RWPE1 (cell line): ENCODE measurements at regions not wholly inside any gene's neighbourhood (a gene's known extent, or its start where the extent isn't known, plus 50 kb on each side); places are given as distances from the start of the nearest gene placed in this dataset.
"Not testable (repeated sequence)": the region's sequence is repeated elsewhere in the genome, so short reads cannot be mapped to it uniquely, and the experiment has no call there.

Experiments used
- CTCF ChIA-PET: fragments of 350-600 bp; sonication (Branson Sonifier 250); formaldehyde crosslinking; extraction: SDS; loops from one replicate; lab custom pipeline; 2021; lab: Yijun Ruan, JAX
- POLR2A ChIA-PET: fragments of 400-600 bp; formaldehyde crosslinking; extraction: SDS; loops from one replicate; lab custom pipeline; 2020; ENCODE audit warnings: antibody characterized with exemption; ENCODE audit not compliant: low non-redundant PET; lab: Yijun Ruan, JAX
- DNase-seq: peaks from one replicate; pipeline ENCODE4 v3.0.0; 2012; ENCODE audit warnings: low spot score
- H3K27ac ChIP-seq: fragments of 450-650 bp; 2 replicates; pipeline ENCODE4 v1.5.1; 2017
- TF ChIP-seq, protein P1 (sequence below): fragments of 450-650 bp; conservative IDR thresholded peaks from 2 replicates; pipeline ENCODE4 v1.5.1; 2017; ENCODE audit warnings: low read depth, mild to moderate bottlenecking

DNA sequence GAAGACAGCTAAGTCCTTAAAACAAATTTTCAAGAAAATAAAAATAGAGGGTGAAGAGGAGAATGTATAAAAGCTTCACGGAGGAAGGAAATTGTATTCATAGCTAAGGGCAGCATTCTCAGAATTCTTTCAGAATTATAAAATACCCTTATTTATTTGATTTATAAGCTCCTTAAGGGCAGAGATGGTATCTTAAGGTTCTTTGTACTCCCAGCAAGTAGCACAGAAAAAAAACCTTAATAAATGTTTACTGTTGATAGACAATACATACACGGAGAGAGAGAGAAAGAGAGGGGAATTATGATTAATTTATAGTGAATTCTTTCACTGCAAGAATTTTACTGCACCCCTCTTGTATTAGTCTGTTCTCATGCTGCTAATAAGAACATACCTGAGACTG, 375.6 kb upstream of the CCDC54 start:
- POLR2A ChIA-PET: no interaction called here
- CTCF ChIA-PET: no interaction called here
- H3K27ac ChIP-seq: no peak overlapping the region
- DNase-seq: no peak
- TF ChIP-seq, protein P1, sequence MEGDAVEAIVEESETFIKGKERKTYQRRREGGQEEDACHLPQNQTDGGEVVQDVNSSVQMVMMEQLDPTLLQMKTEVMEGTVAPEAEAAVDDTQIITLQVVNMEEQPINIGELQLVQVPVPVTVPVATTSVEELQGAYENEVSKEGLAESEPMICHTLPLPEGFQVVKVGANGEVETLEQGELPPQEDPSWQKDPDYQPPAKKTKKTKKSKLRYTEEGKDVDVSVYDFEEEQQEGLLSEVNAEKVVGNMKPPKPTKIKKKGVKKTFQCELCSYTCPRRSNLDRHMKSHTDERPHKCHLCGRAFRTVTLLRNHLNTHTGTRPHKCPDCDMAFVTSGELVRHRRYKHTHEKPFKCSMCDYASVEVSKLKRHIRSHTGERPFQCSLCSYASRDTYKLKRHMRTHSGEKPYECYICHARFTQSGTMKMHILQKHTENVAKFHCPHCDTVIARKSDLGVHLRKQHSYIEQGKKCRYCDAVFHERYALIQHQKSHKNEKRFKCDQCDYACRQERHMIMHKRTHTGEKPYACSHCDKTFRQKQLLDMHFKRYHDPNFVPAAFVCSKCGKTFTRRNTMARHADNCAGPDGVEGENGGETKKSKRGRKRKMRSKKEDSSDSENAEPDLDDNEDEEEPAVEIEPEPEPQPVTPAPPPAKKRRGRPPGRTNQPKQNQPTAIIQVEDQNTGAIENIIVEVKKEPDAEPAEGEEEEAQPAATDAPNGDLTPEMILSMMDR: no peak

DNA sequence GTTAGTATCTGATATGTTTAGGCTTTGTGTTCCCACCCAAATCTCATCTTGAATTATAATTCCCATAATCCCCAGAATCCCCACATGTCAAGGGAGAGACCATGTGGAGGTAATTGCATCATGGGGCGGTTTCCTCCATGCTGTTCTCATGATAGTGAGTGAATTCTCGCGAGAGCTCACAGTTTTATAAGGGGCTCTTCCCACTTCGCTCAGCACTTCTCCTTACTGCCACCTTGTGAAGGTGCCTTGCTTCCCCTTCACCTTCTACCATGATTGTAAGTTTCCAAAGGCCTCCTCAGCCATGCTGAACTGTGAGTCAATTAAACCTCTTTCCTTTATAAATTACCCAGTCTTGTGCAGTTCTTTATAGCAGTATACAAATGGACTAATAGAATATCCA, 371.9 kb upstream of the CCDC54 start:
- POLR2A ChIA-PET, H3K27ac ChIP-seq, DNase-seq, CTCF ChIA-PET: not testable (repeated sequence)

DNA sequence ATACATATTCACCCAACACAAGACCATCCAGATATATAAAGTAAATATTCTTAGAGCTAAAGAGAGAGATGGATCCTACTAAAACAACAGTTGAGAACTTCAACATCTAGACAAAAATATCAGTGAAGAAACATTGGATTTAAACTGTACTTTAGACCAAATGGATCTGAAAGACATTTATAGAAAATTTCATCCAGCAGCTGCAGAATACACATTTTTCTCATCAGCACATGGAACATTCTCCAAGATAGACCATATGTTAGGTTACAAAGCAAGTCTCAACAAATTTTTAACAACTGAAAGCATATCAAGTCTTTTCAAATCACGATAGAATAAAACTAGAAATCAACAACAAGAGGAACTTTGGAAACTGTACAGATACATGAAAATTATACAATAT, 369.0 kb upstream of the CCDC54 start:
- TF ChIP-seq, protein P1: no peak
- no peak for DNase-seq
- ChIA-PET POLR2A (no interaction called here), CTCF (no interaction called here)
- H3K27ac ChIP-seq: no peak overlapping the region

DNA sequence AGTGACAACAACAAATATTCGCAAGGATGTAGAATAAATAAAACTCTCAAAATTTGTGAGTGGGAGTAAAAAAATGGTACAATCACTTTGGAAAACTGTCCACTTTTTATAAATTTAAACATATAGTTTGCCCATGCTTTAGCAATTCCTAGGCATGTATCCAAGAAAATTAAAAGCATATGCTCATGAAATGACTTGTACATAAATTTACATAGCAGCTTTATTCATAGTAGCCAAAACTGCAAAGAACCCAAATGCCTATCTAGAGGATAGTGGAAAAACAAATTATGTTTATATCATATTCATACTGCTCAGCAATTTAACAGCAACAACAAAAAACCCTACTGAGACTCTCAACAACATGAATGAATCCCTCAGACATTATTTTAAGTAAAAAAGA, 363.6 kb upstream of the CCDC54 start:
- POLR2A ChIA-PET: no interaction called here
- H3K27ac ChIP-seq: no peak overlapping the region
- TF ChIP-seq, protein P1: no peak
- CTCF ChIA-PET: interaction anchor here (0.6 kb wide), 1 partner anchor 109 kb away, joined by 3 read pairs; no protein-coding TSS in a partner anchor
- no peak for DNase-seq

DNA sequence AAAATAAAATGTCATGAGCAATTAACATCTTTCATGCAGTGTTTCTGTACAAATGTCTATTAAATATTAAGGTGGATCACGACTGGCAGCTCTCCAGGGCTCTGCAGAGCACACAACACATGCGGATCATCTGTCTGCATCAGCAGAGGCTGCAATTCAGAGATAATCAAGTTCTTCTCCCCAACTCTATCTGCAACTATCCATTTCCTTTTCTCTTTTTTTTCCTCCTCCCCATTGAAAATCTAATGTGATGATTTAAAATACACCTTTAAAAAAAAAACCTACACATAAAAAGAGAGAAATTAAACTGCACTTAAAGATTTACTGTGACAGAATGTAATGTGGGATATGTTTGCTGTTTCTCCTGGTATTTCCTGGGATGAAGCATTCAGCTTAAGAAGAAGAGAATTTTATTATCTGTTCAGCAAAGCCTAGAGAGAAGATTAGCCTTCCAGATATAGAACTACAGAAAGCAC, 352.6 kb upstream of the CCDC54 start:
- ChIA-PET CTCF (interaction anchor here (0.5 to 0.9 kb wide), 3 partner anchors 59 to 1227 kb away, joined by 4 read pairs; no protein-coding TSS in a partner anchor), POLR2A (no interaction called here)
- no peak overlapping the region for H3K27ac ChIP-seq
- TF ChIP-seq, protein P1: no peak
- DNase-seq: no peak

DNA sequence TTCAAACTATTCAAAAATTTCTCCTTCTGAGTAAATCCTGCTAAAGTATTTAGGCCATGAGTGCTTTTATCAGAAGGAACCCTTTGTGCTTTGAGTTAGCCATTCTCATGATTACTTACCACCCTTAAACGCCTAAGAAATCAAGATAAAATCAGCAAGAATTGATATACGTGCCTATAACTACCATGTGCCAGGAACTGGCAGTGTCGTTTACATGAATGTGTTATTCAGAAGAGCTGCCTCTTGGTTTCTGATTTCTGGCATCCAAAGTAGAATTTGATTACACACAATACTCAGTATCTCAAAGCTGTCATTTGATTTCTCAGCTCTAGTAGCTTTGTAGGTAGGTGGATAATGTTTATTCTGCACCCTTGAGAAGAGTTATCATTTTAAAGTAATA, 351.3 kb upstream of the CCDC54 start:
- TF ChIP-seq, protein P1: no peak
- ChIA-PET CTCF (interaction anchor here (0.6 kb wide), 2 partner anchors 335 to 1620 kb away, joined by 3 to 4 read pairs; no protein-coding TSS in a partner anchor), POLR2A (no interaction called here)
- DNase-seq: no peak
- H3K27ac ChIP-seq: no peak overlapping the region

DNA sequence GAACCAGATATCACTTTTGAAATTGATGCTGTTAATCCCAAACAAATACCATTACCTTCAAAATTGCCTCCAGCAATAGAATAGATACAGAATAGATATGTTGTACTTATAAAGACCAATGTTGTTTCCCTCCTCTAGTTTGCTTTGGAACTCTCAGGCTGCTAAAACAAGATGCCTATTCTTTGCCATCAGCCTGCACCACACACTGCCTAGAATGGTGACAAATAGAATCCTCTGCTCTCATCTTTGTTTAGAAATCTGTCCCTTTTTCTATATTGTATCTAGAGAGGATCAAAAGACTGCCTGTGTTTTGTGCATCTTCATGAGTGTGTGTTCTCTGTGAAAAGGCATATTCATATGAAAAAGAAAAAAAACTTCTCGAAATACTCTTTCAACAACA, 349.2 kb upstream of the CCDC54 start:
- H3K27ac ChIP-seq: no peak overlapping the region
- ChIA-PET POLR2A (no interaction called here), CTCF (no interaction called here)
- no peak for DNase-seq
- TF ChIP-seq, protein P1: no peak
